ENCODE measurements at regions not wholly inside any gene's neighbourhood (a gene's known extent, or its start where the extent isn't known, plus 50 kb on each side); places are given as distances from the start of the nearest gene placed in this dataset.

DNA sequence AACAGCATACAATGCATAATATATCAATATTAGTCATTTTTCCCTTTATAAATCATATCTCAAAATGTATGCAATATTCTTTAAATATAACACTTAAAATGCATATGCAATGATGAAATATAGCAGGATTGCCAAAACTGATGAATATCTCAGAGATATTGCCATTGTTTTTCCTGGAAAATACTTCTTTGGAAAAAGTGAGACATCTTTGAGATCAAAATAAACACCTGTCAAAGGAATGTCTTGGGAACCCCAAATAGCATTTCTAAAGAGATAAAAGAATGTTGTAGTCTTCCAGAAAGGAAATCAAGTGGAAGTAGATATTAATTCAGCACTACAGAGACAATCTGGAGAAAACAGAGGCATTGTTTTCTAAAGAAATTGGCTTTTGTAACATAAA is 457.8 kb upstream of the UBE2E2 start:
- Histone ChIP-seq H2AFZ (no peak overlapping the region), H3K4me3 (ENCODE audit: low read depth, low read length) (no peak overlapping the region), H3K27ac (no peak overlapping the region), H3K9ac (no peak overlapping the region), H3K27me3 (ENCODE audit: control insufficient read depth, insufficient read depth, low read length) (no peaks in the 10 kb centered on the region), H3K4me2 (ENCODE audit: low read length) (no peak overlapping the region), H3K4me1 (no peaks in the 10 kb centered on the region), H3K36me3 (ENCODE audit: control insufficient read depth, insufficient read depth, low read length) (no peaks in the 10 kb centered on the region), H3K79me2 (no peaks in the 10 kb centered on the region), H3K9me3 (ENCODE audit: control insufficient read depth, low read length) (no peaks in the 10 kb centered on the region)
- TF ChIP-seq CTCF (IDR thresholded peaks at IDR 0.05), result no peak

DNA sequence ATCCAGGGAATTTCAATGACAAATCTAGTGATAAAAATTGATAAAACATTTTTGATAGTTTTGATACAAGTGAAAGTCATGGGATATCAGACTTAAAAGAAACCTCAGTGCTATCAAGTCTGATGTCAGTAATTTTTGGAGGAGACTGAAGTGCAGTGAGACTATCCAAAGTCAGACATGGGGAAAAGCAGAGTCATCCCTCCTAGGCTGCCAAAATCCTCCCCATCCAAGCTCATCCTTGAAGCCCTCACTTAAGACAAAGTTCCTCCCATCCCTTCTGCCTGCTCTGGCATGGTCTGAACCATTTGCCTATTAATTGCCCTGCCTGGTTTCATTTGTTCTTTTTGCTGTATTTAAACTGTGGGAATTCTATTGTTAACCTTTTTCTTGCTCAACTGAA is 456.9 kb upstream of the UBE2E2 start:
- Histone ChIP-seq H3K27ac (no peak overlapping the region), H3K4me1 (no peaks in the 10 kb centered on the region), H3K9ac (no peak overlapping the region), H3K36me3 (ENCODE audit: control insufficient read depth, insufficient read depth, low read length) (no peaks in the 10 kb centered on the region), H3K27me3 (ENCODE audit: control insufficient read depth, insufficient read depth, low read length) (no peaks in the 10 kb centered on the region), H3K79me2 (no peaks in the 10 kb centered on the region), H3K9me3 (ENCODE audit: control insufficient read depth, low read length) (no peaks in the 10 kb centered on the region), H3K4me3 (ENCODE audit: low read depth, low read length) (no peak overlapping the region), H3K4me2 (ENCODE audit: low read length) (no peak overlapping the region), H2AFZ (no peak overlapping the region)
- TF ChIP-seq CTCF (IDR thresholded peaks at IDR 0.05), result no peak

GRCh38 chr3:22748453-22749045 is 454.6 kb upstream of the UBE2E2 start:
- Histone ChIP-seq H3K9me3 (ENCODE audit: control insufficient read depth, low read length) (no peaks in the 10 kb centered on the region), H3K27ac (no peak overlapping the region), H2AFZ (no peak overlapping the region), H3K79me2 (no peaks in the 10 kb centered on the region), H3K4me1 (no peaks in the 10 kb centered on the region), H3K9ac (no peak overlapping the region), H3K4me2 (ENCODE audit: low read length) (no peak overlapping the region), H3K27me3 (ENCODE audit: control insufficient read depth, insufficient read depth, low read length) (no peaks in the 10 kb centered on the region), H3K4me3 (ENCODE audit: low read depth, low read length) (no peak overlapping the region), H3K36me3 (ENCODE audit: control insufficient read depth, insufficient read depth, low read length) (no peaks in the 10 kb centered on the region)
- TF ChIP-seq CTCF (IDR thresholded peaks at IDR 0.05), result no peak

DNA sequence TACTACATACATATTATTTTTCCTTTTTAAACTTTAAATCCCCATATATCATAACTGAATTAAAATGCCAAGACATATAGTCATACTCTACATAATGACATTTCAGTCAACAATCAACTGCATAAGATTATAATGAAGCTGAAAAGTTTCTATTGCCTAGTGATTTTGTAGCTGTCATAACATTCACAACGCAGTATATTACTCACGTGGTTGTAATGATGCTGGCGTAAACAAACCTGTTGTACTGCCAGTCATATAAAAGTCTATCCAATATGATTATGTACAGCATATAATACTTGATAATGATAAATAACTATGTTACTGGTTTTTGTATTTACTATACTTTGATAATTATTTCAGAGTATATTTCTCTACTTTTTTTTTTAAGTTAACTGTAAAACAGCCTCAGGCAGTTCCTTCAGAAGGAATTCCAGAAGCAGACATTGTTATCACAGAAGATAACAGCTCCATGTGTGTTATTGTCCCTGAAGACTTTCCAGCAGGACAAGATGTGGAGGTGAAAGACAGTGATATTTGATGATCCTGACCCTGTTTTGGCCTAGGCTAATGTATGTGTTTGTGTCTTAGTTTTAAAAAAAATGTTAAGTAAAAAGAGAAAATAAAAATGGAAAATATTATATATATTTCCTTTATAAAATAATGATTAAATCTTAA is 443.4 kb upstream of the UBE2E2 start:
- no peak for TF ChIP-seq CTCF (IDR thresholded peaks at IDR 0.05)
- Histone ChIP-seq H3K27ac (no peak overlapping the region), H3K27me3 (ENCODE audit: control insufficient read depth, insufficient read depth, low read length) (no peaks in the 10 kb centered on the region), H3K4me2 (ENCODE audit: low read length) (no peak overlapping the region), H2AFZ (no peak overlapping the region), H3K9me3 (ENCODE audit: control insufficient read depth, low read length) (no peaks in the 10 kb centered on the region), H3K9ac (no peak overlapping the region), H3K4me3 (ENCODE audit: low read depth, low read length) (no peak overlapping the region), H3K4me1 (no peaks in the 10 kb centered on the region), H3K79me2 (no peaks in the 10 kb centered on the region), H3K36me3 (ENCODE audit: control insufficient read depth, insufficient read depth, low read length) (no peaks in the 10 kb centered on the region)

DNA sequence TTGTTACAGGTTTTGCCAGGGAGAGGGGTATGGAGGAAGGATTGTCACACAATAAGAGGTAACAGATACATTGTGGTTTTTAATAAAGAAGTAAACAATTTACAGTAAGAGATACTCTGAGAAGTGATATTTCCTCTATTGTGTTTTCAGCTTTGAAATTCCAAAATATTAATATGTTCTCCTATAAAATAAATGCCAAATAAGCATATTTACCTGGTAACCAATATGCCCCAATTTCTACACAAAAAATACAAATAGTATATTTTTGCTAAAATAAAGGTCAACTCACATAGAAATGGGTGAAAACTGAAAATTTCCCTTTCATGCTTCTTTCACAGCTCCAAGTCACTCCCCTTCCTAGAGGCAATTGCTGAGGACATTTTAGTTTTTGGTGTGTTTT is 437.4 kb upstream of the UBE2E2 start:
- no peaks in the 10 kb centered on the region for H3K4me1 ChIP-seq
- no peak overlapping the region for H3K4me2 ChIP-seq (ENCODE audit: low read length)
- no peak for TF ChIP-seq CTCF (IDR thresholded peaks at IDR 0.05)
- no peaks in the 10 kb centered on the region for H3K9me3 ChIP-seq (ENCODE audit: control insufficient read depth, low read length)
- no peaks in the 10 kb centered on the region for H3K27me3 ChIP-seq (ENCODE audit: control insufficient read depth, insufficient read depth, low read length)
- no peak overlapping the region for H2AFZ ChIP-seq
- H3K4me3 ChIP-seq (ENCODE audit: low read depth, low read length), result no peak overlapping the region
- H3K27ac ChIP-seq, result no peak overlapping the region
- no peaks in the 10 kb centered on the region for H3K36me3 ChIP-seq (ENCODE audit: control insufficient read depth, insufficient read depth, low read length)
- no peaks in the 10 kb centered on the region for H3K79me2 ChIP-seq
- H3K9ac ChIP-seq, result no peak overlapping the region

All from parathyroid adenoma (tissue), 2 donors.